Suprapubic skin (tissue), 4 donors: ENCODE measurements at regions not wholly inside any gene's neighbourhood (a gene's known extent, or its start where the extent isn't known, plus 50 kb on each side); places are given as distances from the start of the nearest gene placed in this dataset.

Source experiments
- DNase-seq, 2 donors: peaks; one replicate each; pipeline ENCODE4 v3.0.0-alpha.2; 2019; ENCODE audit warnings: low spot score in 2 of 2
- H3K27ac ChIP-seq: fragments of 200-600 bp; sonication (generic); one replicate; pipeline ENCODE4 v1.5.1; 2019
- H3K27me3 ChIP-seq: fragments of 200-600 bp; sonication (generic); one replicate; pipeline ENCODE4 v1.5.1; 2019
- H3K36me3 ChIP-seq: fragments of 200-600 bp; sonication (generic); one replicate; pipeline ENCODE4 v1.5.1; 2019
- H3K4me1 ChIP-seq: fragments of 200-600 bp; sonication (generic); one replicate; pipeline ENCODE4 v1.5.1; 2019
- H3K4me3 ChIP-seq: fragments of 200-600 bp; sonication (generic); one replicate; pipeline ENCODE4 v1.5.1; 2019; ENCODE audit warnings: mild to moderate bottlenecking
- H3K9me3 ChIP-seq: fragments of 200-600 bp; sonication (generic); one replicate; pipeline ENCODE4 v1.5.1; 2019
- CTCF ChIP-seq, 2 donors: fragments of 200-600 bp in 1 of 2; fragments of 450-650 bp in 1 of 2; sonication (generic) in 1 of 2; IDR thresholded peaks; one replicate each; pipeline ENCODE4 v1.5.1; 2016 to 2019; ENCODE audit warnings: antibody characterized with exemption in 2 of 2, mild to moderate bottlenecking in 1 of 2, moderate library complexity in 1 of 2
- EP300 ChIP-seq: sonication (generic); formaldehyde crosslinking; IDR thresholded peaks from one replicate; pipeline ENCODE4 v1.6.1; 2017; ENCODE audit warnings: antibody characterized with exemption
- POLR2A ChIP-seq, 2 donors: fragments of 450-650 bp; IDR thresholded peaks; one replicate each; pipeline ENCODE4 v1.6.1; 2017; ENCODE audit warnings: antibody characterized with exemption in 2 of 2, mild to moderate bottlenecking in 2 of 2, moderate library complexity in 2 of 2
- POLR2AphosphoS5 ChIP-seq, 3 donors: sonication (generic); formaldehyde crosslinking; IDR thresholded peaks; one replicate each; pipeline ENCODE4 v1.6.1; 2017; ENCODE audit warnings: antibody characterized with exemption in 3 of 3
- WGBS: methylation state at CpG from one replicate; pipeline ENCODE4 v1.1.5; 2018; 5-methylcytosine and 5-hydroxymethylcytosine counted together

- no peak overlapping the region for H3K27ac ChIP-seq
- no peak for DNase-seq
- no peaks in the 10 kb centered on the region for H3K9me3 ChIP-seq
- H3K4me1 ChIP-seq, result no peaks in the 10 kb centered on the region
- TF ChIP-seq POLR2AphosphoS5 (IDR thresholded peaks at IDR 0.05), result no peak
- TF ChIP-seq EP300, result no peak
- no peak for TF ChIP-seq POLR2A (IDR thresholded peaks at IDR 0.05)
- no peak for TF ChIP-seq CTCF (IDR thresholded peaks at IDR 0.05)
- WGBS, result 54% methylated on average over 2 of the region's 2 CpGs
- no peak overlapping the region for H3K4me3 ChIP-seq
- H3K27me3 ChIP-seq, result peaks cover 3% of the 10 kb centered on the region
- H3K36me3 ChIP-seq, result no peaks in the 10 kb centered on the region
Measured at GRCh38 chr2:177029501-177029900, 183.1 kb upstream of the HNRNPA3 start.

- Histone ChIP-seq H3K36me3 (no peaks in the 10 kb centered on the region), H3K9me3 (no peaks in the 10 kb centered on the region), H3K4me3 (no peak overlapping the region), H3K4me1 (no peaks in the 10 kb centered on the region), H3K27ac (no peak overlapping the region), H3K27me3 (peaks cover 3% of the 10 kb centered on the region)
- no peak for DNase-seq
- TF ChIP-seq POLR2A (IDR thresholded peaks at IDR 0.05), result no peak
- TF ChIP-seq CTCF (IDR thresholded peaks at IDR 0.05), result no peak
- no peak for TF ChIP-seq EP300
- no peak for TF ChIP-seq POLR2AphosphoS5 (IDR thresholded peaks at IDR 0.05)
- WGBS, result 83% methylated on average over 2 of the region's 2 CpGs
Measured at GRCh38 chr2:177029901-177030300, 182.7 kb upstream of the HNRNPA3 start.

- no peaks in the 10 kb centered on the region for H3K36me3 ChIP-seq
- DNase-seq, result no peak
- TF ChIP-seq POLR2AphosphoS5 (IDR thresholded peaks at IDR 0.05), result no peak
- TF ChIP-seq EP300, result no peak
- no peak for TF ChIP-seq CTCF (IDR thresholded peaks at IDR 0.05)
- H3K9me3 ChIP-seq, result no peaks in the 10 kb centered on the region
- H3K27ac ChIP-seq, result no peak overlapping the region
- H3K4me1 ChIP-seq, result no peaks in the 10 kb centered on the region
- H3K27me3 ChIP-seq, result peaks cover 3% of the 10 kb centered on the region
- WGBS, result 82% methylated on average over 9 of the region's 9 CpGs
- H3K4me3 ChIP-seq, result no peak overlapping the region
Measured at GRCh38 chr2:177030451-177031105, 182.0 kb upstream of the HNRNPA3 start.

GRCh38 chr2:177031438-177032180 is 181.0 kb upstream of the HNRNPA3 start:
- Histone ChIP-seq H3K4me3 (no peak overlapping the region), H3K4me1 (no peaks in the 10 kb centered on the region), H3K36me3 (no peaks in the 10 kb centered on the region), H3K27ac (no peak overlapping the region), H3K9me3 (no peaks in the 10 kb centered on the region), H3K27me3 (peaks cover 3% of the 10 kb centered on the region)
- DNase-seq, result no peak
- TF ChIP-seq POLR2AphosphoS5 (IDR thresholded peaks at IDR 0.05) (no peak), POLR2A (IDR thresholded peaks at IDR 0.05) (no peak), CTCF (IDR thresholded peaks at IDR 0.05) (no peak), EP300 (no peak)
- WGBS, result 64% methylated on average over 3 of the region's 3 CpGs

- TF ChIP-seq CTCF (IDR thresholded peaks at IDR 0.05) (no peak), POLR2AphosphoS5 (IDR thresholded peaks at IDR 0.05) (no peak), POLR2A (IDR thresholded peaks at IDR 0.05) (no peak), EP300 (no peak)
- H3K27me3 ChIP-seq, result peaks cover 18% of the 10 kb centered on the region
- no peak overlapping the region for H3K27ac ChIP-seq
- no peaks in the 10 kb centered on the region for H3K4me1 ChIP-seq
- 66% methylated on average over 3 of the region's 3 CpGs for WGBS
- H3K4me3 ChIP-seq, result no peak overlapping the region
- no peaks in the 10 kb centered on the region for H3K9me3 ChIP-seq
- DNase-seq, result no peak
- no peaks in the 10 kb centered on the region for H3K36me3 ChIP-seq
Measured at GRCh38 chr2:177036747-177037146, 175.8 kb upstream of the HNRNPA3 start.
